ENCODE measurements at regions not wholly inside any gene's neighbourhood (a gene's known extent, or its start where the extent isn't known, plus 50 kb on each side); places are given as distances from the start of the nearest gene placed in this dataset.

DNA sequence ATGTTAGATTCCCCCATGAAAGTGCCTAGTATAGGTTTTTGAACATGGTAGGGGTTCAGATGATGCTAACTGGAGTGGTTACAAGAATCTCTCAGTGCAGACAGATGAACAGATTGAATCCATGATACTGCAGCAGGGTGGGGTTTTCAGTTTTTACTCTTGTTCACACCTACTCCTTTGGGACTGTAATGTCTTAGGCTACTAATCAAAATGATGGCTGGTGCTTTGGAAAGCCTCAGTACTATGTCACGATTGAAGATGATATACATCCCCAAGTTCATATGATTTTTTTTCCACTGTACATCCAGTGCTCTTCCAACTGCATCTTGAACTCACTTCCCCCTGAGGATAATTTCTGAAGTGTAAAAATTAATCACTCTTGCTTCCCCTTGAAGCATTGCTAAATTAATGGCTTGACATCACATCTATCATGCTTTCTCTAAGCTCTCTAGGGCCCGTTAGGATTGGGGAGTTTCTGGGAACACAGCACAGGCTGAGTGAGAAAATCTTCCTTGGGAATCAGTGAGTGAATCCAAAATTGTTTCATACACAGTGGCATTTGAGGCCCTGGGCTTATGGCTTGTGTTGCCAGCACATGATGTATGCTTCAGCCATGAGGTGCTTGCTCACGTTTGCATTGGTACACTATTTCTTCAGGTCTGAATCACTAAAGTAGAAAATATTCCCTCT is 115.0 kb upstream of the TPRG1 start:
- intact Hi-C loops (cut with micrococcal nuclease; ENCODE audit: unreplicated experiment) (no loop called here), in situ Hi-C loops (cut with HindIII; ENCODE audit: extremely low pct_ligation_motif_present, low pct_unique_long_range_greater_than_20kb) (no loop called here)
- Histone ChIP-seq H3K4me1 (ENCODE audit: insufficient read depth, low read length) (peaks cover 9% of the 10 kb centered on the region; the same call in 1 of the 2 replicates), H3K27ac (ENCODE audit: extremely low read length, insufficient read depth, low read length) (no peak overlapping the region), H3K4me2 (ENCODE audit: low read depth, low read length) (no peak overlapping the region), H3K9ac (ENCODE audit: insufficient read depth, low read depth, low read length) (no peak overlapping the region), H4K20me1 (ENCODE audit: insufficient read depth, low read length) (no peaks in the 10 kb centered on the region), H3K36me3 (replicated peaks in 1 of 2; ENCODE audit: control insufficient read depth in 1 of 2, insufficient read depth in 2 of 2, low read length in 2 of 2) (no peaks in the 10 kb centered on the region), H3K4me3 (replicated peaks in 1 of 3; ENCODE audit: insufficient read depth in 1 of 3, low read depth in 2 of 3, low read length in 3 of 3) (no peak overlapping the region), H3K79me2 (ENCODE audit: insufficient read depth, low read length) (no peaks in the 10 kb centered on the region), H3K9me3 (ENCODE audit: low read length) (no peaks in the 10 kb centered on the region), H2AFZ (ENCODE audit: low read length) (no peak overlapping the region), H3K27me3 (ENCODE audit: control insufficient read depth in 1 of 2, insufficient read depth in 2 of 2, low read length in 2 of 2) (no peaks in the 10 kb centered on the region)
- POLR2A ChIA-PET = no interaction called here
- CTCF ChIA-PET (ENCODE audit: low intra/inter-chr PET ratio, low total read pairs) = no interaction called here
- no TSS peak for BruUV-seq (replicated peaks)
- no peak for DNase-seq (ENCODE audit: low spot score)
- no peak for ATAC-seq
- no peak for FAIRE-seq
- 17% methylated on average over 3 of the region's 3 CpGs for WGBS (ENCODE audit: low lambda C conversion rate)
- TF ChIP-seq RARG (CRISPR knock-in tag; IDR thresholded peaks at IDR 0.05; ENCODE audit: low read depth) (no peak), ZNF468 (CRISPR knock-in tag; IDR thresholded peaks at IDR 0.05) (no peak), PHF8 (CRISPR knock-in tag; IDR thresholded peaks at IDR 0.05) (no peak), KAT7 (CRISPR knock-in tag; IDR thresholded peaks at IDR 0.05; ENCODE audit: borderline replicate concordance) (no peak), MEF2D (CRISPR knock-in tag; IDR thresholded peaks at IDR 0.05) (no peak), MIXL1 (CRISPR knock-in tag; IDR thresholded peaks at IDR 0.05) (no peak), NPAS2 (CRISPR knock-in tag; IDR thresholded peaks at IDR 0.05; ENCODE audit: borderline replicate concordance) (no peak)

DNA sequence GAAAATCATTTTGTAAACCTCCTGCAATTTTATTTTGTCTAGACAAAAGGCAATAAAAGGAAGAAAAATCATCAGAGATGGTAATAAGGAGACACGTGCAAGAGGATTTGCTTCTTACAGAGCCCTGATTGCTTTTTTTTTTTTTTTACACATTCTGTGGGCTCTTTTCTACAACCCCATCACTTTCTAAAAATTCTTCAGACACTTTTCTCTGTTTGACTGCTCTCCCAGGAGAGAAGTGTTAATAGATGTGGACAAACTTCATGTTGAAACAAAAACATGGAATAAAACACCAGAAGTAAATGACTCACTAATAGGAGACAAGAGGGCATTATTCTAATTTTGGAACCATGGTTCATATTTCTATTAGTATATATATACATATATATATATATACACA is 114.4 kb upstream of the TPRG1 start:
- no TSS peak for BruUV-seq (replicated peaks)
- ChIA-PET CTCF (ENCODE audit: low intra/inter-chr PET ratio, low total read pairs) (no interaction called here), POLR2A (no interaction called here)
- WGBS (ENCODE audit: low lambda C conversion rate) = 33% methylated on average over 1 of the region's 1 CpG
- no peak for DNase-seq (ENCODE audit: low spot score)
- Histone ChIP-seq H3K27me3 (ENCODE audit: control insufficient read depth in 1 of 2, insufficient read depth in 2 of 2, low read length in 2 of 2) (no peaks in the 10 kb centered on the region), H3K4me3 (replicated peaks in 1 of 3; ENCODE audit: insufficient read depth in 1 of 3, low read depth in 2 of 3, low read length in 3 of 3) (no peak overlapping the region), H3K9ac (ENCODE audit: insufficient read depth, low read depth, low read length) (no peak overlapping the region), H3K4me1 (ENCODE audit: insufficient read depth, low read length) (peaks cover 9% of the 10 kb centered on the region; the same call in 1 of the 2 replicates), H2AFZ (ENCODE audit: low read length) (no peak overlapping the region), H3K79me2 (ENCODE audit: insufficient read depth, low read length) (no peaks in the 10 kb centered on the region), H3K9me3 (ENCODE audit: low read length) (no peaks in the 10 kb centered on the region), H4K20me1 (ENCODE audit: insufficient read depth, low read length) (no peaks in the 10 kb centered on the region), H3K27ac (ENCODE audit: extremely low read length, insufficient read depth, low read length) (no peak overlapping the region), H3K36me3 (replicated peaks in 1 of 2; ENCODE audit: control insufficient read depth in 1 of 2, insufficient read depth in 2 of 2, low read length in 2 of 2) (no peaks in the 10 kb centered on the region), H3K4me2 (ENCODE audit: low read depth, low read length) (no peak overlapping the region)
- no peak for ATAC-seq
- intact Hi-C loops (cut with micrococcal nuclease; ENCODE audit: unreplicated experiment) = no loop called here
- FAIRE-seq = no peak
- in situ Hi-C loops (cut with HindIII; ENCODE audit: extremely low pct_ligation_motif_present, low pct_unique_long_range_greater_than_20kb) = no loop called here
- TF ChIP-seq, protein P1, sequence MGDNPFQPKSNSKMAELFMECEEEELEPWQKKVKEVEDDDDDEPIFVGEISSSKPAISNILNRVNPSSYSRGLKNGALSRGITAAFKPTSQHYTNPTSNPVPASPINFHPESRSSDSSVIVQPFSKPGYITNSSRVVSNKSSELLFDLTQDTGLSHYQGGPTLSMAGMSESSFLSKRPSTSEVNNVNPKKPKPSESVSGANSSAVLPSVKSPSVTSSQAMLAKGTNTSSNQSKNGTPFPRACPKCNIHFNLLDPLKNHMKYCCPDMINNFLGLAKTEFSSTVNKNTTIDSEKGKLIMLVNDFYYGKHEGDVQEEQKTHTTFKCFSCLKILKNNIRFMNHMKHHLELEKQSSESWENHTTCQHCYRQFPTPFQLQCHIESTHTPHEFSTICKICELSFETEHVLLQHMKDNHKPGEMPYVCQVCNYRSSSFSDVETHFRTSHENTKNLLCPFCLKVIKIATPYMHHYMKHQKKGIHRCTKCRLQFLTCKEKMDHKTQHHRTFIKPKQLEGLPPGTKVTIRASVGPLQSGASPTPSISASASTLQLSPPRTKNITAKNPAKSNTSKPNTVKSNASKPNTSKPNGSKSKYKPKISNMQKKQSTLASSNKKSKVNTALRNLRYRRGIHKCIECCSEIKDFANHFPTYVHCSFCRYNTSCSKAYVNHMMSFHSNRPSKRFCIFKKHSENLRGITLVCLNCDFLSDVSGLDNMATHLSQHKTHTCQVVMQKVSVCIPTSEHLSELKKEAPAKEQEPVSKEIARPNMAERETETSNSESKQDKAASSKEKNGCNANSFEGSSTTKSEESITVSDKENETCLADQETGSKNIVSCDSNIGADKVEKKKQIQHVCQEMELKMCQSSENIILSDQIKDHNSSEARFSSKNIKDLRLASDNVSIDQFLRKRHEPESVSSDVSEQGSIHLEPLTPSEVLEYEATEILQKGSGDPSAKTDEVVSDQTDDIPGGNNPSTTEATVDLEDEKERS (CRISPR knock-in tag; IDR thresholded peaks at IDR 0.05) = no peak
- TF ChIP-seq, protein P2, sequence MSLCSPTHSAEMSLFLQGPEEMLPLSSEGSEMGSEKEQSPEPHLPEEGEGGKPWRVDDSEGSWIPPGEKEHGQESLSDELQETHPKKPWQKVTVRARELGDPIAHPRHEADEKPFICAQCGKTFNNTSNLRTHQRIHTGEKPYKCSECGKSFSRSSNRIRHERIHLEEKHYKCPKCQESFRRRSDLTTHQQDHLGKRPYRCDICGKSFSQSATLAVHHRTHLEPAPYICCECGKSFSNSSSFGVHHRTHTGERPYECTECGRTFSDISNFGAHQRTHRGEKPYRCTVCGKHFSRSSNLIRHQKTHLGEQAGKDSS (CRISPR knock-in tag; IDR thresholded peaks at IDR 0.05; ENCODE audit: borderline replicate concordance, low read depth) = no peak
- no peak for TF ChIP-seq ZNF562 (CRISPR knock-in tag; IDR thresholded peaks at IDR 0.05; ENCODE audit: borderline replicate concordance)
- no peak for TF ChIP-seq SUZ12 (IDR thresholded peaks at IDR 0.05; ENCODE audit: low read depth, low read length)
- no peak for TF ChIP-seq ZNF720 (CRISPR knock-in tag; IDR thresholded peaks at IDR 0.05)
- TF ChIP-seq RBM39 (IDR thresholded peaks at IDR 0.05; ENCODE audit: low read depth, low read length, poor library complexity, severe bottlenecking) = no peak
- TF ChIP-seq, protein P3, sequence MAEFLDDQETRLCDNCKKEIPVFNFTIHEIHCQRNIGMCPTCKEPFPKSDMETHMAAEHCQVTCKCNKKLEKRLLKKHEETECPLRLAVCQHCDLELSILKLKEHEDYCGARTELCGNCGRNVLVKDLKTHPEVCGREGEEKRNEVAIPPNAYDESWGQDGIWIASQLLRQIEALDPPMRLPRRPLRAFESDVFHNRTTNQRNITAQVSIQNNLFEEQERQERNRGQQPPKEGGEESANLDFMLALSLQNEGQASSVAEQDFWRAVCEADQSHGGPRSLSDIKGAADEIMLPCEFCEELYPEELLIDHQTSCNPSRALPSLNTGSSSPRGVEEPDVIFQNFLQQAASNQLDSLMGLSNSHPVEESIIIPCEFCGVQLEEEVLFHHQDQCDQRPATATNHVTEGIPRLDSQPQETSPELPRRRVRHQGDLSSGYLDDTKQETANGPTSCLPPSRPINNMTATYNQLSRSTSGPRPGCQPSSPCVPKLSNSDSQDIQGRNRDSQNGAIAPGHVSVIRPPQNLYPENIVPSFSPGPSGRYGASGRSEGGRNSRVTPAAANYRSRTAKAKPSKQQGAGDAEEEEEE (CRISPR knock-in tag; IDR thresholded peaks at IDR 0.05; ENCODE audit: borderline replicate concordance) = no peak
